Stomach (tissue), 8 donors: ENCODE measurements at regions not wholly inside any gene's neighbourhood (a gene's known extent, or its start where the extent isn't known, plus 50 kb on each side); places are given as distances from the start of the nearest gene placed in this dataset.
"Not testable (repeated sequence)": the region's sequence is repeated elsewhere in the genome, so short reads cannot be mapped to it uniquely, and the experiment has no call there.

Experiments
- DNase-seq, 2 donors: peaks; one replicate each; pipeline versions ENCODE4 v3.0.0 to v3.0.0-alpha.2; 2013 to 2019
- H3K27ac ChIP-seq, 5 donors: fragments of 200-600 bp in 4 of 5; sonication (generic) in 4 of 5; one replicate each; pipeline ENCODE4 v1.5.1; 2013 to 2019; ENCODE audit warnings: mild to moderate bottlenecking in 1 of 5, moderate library complexity in 1 of 5
- H3K27me3 ChIP-seq, 3 donors: fragments of 200-600 bp; sonication (generic); one replicate each; pipeline ENCODE4 v1.5.1; 2017 to 2019; ENCODE audit warnings: mixed run types in 1 of 3
- H3K36me3 ChIP-seq, 4 donors: fragments of 200-600 bp; sonication (generic); 1 replicate in 3 of 4; 2 replicates in 1 of 4; pipeline ENCODE4 v1.5.1; 2016 to 2019
- H3K4me1 ChIP-seq, 4 donors: fragments of 200-600 bp; sonication (generic); one replicate each; pipeline ENCODE4 v1.5.1; 2016 to 2019
- H3K4me3 ChIP-seq, 4 donors: fragments of 200-600 bp; sonication (generic) in 3 of 4; one replicate each; pipeline ENCODE4 v1.5.1; 2016 to 2019; ENCODE audit warnings: mild to moderate bottlenecking in 1 of 4
- H3K9me3 ChIP-seq, 4 donors: fragments of 200-600 bp; sonication (generic); one replicate each; pipeline ENCODE4 v1.5.1; 2016 to 2019
- EP300 ChIP-seq: sonication (generic); formaldehyde crosslinking; IDR thresholded peaks from one replicate; pipeline ENCODE4 v1.6.1; 2017; ENCODE audit warnings: antibody characterized with exemption
- POLR2A ChIP-seq, 4 donors: fragments of 450-650 bp; IDR thresholded peaks; one replicate each; pipeline ENCODE4 v1.6.1; 2016; ENCODE audit warnings: antibody characterized with exemption in 4 of 4, control low read depth in 2 of 4, mild to moderate bottlenecking in 1 of 4, moderate library complexity in 1 of 4
- POLR2AphosphoS5 ChIP-seq, 3 donors: sonication (generic); formaldehyde crosslinking; IDR thresholded peaks; one replicate each; pipeline ENCODE4 v1.6.1; 2016; ENCODE audit warnings: antibody characterized with exemption in 3 of 3
- WGBS, 5 donors: extraction: QIAGEN DNeasy Blood & Tissue Kit in 3 of 5; methylation state at CpG; one replicate each; pipeline versions ENCODE4 v1.1.5 to v1.1.7; 2013 to 2018; 5-methylcytosine and 5-hydroxymethylcytosine counted together
- intact Hi-C: fragments of 100-400 bp; cut with DNase I; formaldehyde crosslinking; loops from one replicate; pipeline ENCODE4 v1.15.1; 2023; ENCODE audit warnings: low total_unique reads
- TF ChIP-seq, protein P1 (sequence below), 7 experiments: fragments of 450-650 bp in 4 of 7; fragments of 200-600 bp in 3 of 7; sonication (generic) in 3 of 7; IDR thresholded peaks; one replicate each; pipeline ENCODE4 v1.5.1; 2016 to 2019; ENCODE audit warnings: antibody characterized with exemption in 7 of 7, control low read depth in 2 of 7, mild to moderate bottlenecking in 1 of 7
- donor health status: healthy with polysubstance abuse.
- donor health status: Bipolar disorder and iron deficiency.
- donor health status: healthy.

DNA sequence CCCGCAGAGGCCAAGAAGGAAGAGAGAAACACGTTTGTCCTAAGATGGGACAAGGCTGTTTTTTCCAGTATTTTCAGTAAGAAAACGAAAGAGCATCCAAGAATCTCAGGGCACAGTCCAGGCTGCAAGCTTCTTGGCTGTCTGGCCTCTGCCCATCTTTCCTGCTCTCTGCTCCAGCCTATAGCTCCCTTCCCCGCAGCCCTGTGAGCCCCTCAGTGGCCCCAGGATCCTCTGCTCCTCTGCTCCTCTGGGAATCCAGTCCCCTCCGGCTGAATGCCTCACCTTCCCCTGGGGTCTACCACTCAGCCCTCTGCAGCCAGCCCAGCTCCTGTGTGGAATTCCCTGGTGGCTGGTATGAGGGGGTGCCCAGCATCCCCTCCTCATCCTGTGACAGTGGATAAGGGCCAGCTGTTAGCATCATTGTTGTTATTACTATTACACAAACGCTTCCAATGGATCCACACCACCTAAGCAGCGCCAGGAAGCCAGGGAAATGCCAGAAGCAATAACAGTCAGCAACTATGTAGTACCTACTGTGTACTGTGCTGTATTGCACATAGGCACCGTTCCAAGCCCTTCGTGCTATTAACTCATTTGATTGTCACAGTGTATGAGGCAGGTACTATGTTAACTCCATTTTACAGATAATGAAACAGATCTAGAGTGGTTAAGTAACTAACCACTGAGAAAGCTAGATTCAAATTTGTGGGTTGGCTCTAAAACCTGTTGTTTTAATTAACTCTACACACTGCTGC is 60.3 kb upstream of the PTPN1 start:
- 56 to 67% (median 61%) methylated on average over 9 of the region's 9 CpGs for WGBS, 5 donors
- Histone ChIP-seq H3K27me3 (no peaks in the 10 kb centered on the region), H3K9me3 (no peaks in the 10 kb centered on the region), H3K4me3 (no peak overlapping the region), H3K4me1 (peaks cover 23 to 44% (median 33%) of the 10 kb centered on the region in 4 donors), H3K27ac (peak overlapping the region in 2 of 5 donors; percentile 6 to 29), H3K36me3 (no peaks in the 10 kb centered on the region)
- TF ChIP-seq POLR2A (IDR thresholded peaks at IDR 0.05) (no peak), POLR2AphosphoS5 (IDR thresholded peaks at IDR 0.05) (no peak)
- DNase-seq = no peak
- intact Hi-C loops = loop anchor here (10.0 kb wide), 1 partner anchor 55 kb away; no protein-coding TSS in a partner anchor

DNA sequence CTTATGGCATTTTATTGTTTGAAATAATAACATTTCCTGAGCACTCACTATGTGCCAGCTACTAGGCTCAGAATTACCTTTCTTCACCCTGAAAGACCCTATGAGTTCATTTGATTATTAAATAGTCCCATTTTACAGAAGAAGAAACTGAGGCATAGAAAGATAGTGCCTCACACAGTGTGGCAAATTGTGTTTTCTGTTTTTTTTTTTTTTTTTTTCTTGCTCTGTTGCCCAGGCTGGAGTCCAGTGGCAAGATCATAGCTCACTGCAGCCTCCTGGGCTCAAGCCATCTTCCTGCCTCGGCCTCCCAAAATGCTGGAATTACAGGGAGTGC is 59.7 kb upstream of the PTPN1 start:
- H3K27ac ChIP-seq = peak overlapping the region in 1 of 5 donors; percentile 69
- no peaks in the 10 kb centered on the region for H3K27me3 ChIP-seq

DNA sequence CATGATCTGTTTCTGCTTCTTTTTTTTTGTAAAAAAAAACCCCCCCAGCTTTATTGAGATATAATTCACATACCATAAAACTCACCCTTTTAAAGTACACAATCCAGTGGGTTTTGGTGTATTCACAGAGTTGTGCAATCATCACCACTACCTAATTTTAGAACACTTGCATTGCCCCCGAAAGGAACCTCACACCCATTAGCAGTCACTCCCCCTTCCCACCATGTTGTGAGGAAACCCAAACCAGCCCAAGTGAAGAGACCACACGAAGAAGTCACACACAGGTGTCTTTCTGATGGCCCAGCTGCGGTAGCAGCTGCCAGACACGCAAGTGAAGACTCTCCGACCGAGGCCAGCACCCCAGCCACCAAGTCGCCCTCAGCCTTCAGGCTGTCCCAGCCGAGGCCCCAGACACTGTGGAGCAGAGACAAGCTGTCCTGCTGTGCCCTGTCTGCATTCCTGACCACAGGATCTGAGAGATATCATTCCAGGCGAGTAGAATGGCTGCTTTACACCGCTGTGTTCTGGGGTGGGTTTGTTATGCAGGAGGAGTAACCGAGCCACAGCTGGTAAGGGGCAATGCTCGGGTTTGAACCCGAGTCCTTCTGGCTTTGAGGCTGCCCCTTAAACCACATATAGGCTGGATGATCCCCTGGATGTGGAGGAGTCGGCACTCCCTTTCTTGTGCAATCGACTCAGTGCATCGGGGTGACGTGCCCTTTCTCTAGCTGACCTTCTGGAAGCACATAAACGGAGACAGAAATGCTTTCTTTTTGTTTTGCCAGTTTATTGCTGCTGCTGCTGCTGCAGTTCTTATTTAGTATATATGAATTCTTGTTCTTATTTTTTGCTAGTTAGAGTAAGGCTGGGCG is 59.1 kb upstream of the PTPN1 start:
- peak overlapping the region; percentile 2 to 69 (median 51) for H3K27ac ChIP-seq
- 33 to 42% (median 38%) methylated on average over 18 to 19 of the region's 19 CpGs for WGBS, 5 donors
- H3K36me3 ChIP-seq = no peaks in the 10 kb centered on the region
- TF ChIP-seq POLR2AphosphoS5 (IDR thresholded peaks at IDR 0.05) (no peak), EP300 (no peak), POLR2A (IDR thresholded peaks at IDR 0.05) (no peak)
- TF ChIP-seq, protein P1, sequence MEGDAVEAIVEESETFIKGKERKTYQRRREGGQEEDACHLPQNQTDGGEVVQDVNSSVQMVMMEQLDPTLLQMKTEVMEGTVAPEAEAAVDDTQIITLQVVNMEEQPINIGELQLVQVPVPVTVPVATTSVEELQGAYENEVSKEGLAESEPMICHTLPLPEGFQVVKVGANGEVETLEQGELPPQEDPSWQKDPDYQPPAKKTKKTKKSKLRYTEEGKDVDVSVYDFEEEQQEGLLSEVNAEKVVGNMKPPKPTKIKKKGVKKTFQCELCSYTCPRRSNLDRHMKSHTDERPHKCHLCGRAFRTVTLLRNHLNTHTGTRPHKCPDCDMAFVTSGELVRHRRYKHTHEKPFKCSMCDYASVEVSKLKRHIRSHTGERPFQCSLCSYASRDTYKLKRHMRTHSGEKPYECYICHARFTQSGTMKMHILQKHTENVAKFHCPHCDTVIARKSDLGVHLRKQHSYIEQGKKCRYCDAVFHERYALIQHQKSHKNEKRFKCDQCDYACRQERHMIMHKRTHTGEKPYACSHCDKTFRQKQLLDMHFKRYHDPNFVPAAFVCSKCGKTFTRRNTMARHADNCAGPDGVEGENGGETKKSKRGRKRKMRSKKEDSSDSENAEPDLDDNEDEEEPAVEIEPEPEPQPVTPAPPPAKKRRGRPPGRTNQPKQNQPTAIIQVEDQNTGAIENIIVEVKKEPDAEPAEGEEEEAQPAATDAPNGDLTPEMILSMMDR (IDR thresholded peaks at IDR 0.05) = no peak
- H3K4me3 ChIP-seq = no peak overlapping the region
- peaks cover 30 to 49% (median 34%) of the 10 kb centered on the region in 4 donors for H3K4me1 ChIP-seq
- no peaks in the 10 kb centered on the region for H3K9me3 ChIP-seq
- H3K27me3 ChIP-seq = no peaks in the 10 kb centered on the region
- DNase-seq = peak; percentile 48 to 56
- intact Hi-C loops = loop anchor here (10.0 kb wide), 1 partner anchor 56 kb away; no protein-coding TSS in a partner anchor

More for the DNA sequence above, 59.7 kb upstream of the PTPN1 start:
- DNase-seq = no peak
- no peaks in the 10 kb centered on the region for H3K36me3 ChIP-seq
- no peak for TF ChIP-seq POLR2A (IDR thresholded peaks at IDR 0.05)
- no peak for TF ChIP-seq EP300
- TF ChIP-seq, protein P1 (IDR thresholded peaks at IDR 0.05) = no peak
- no peak for TF ChIP-seq POLR2AphosphoS5 (IDR thresholded peaks at IDR 0.05)
- H3K4me1 ChIP-seq = peaks cover 24 to 49% (median 33%) of the 10 kb centered on the region in 4 donors
- H3K9me3 ChIP-seq = no peaks in the 10 kb centered on the region
- intact Hi-C loops = loop anchor here (10.0 kb wide), 1 partner anchor 56 kb away; no protein-coding TSS in a partner anchor
- H3K4me3 ChIP-seq = no peak overlapping the region
- WGBS, 5 donors = 81 to 88% (median 82%) methylated on average over 1 of the region's 1 CpG

DNA sequence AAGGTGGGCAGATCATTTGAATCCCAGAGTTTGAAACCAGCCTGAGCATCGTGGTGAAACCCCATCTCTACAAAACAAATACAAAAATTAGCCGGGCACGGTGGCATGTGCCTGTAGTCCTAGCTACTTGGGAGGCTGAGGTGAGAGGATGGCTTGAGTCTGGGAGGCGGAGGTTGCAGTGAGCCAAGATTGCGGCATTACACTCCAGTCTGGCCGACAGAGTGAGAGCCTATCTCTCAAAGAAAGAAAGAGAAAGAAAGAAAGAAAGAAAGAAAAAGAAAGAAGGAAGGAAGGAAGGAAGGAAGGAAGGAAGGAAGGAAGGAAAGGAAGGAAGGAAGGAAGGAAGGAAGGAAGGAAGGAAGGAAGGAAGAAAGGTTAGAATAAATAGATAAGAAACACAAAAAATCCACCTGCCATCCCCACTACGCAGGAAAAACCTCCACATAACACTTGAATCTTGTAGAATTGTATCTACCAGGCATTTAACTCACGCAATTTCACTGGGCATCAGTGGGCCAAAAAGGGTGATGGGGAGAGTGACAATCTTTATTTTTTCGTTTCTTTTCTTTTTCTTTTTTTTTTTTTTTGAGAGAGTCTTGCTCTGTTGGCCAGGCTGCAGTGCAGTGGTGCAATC is 58.3 kb upstream of the PTPN1 start:
- 68 to 75% (median 74%) methylated on average over 9 of the region's 9 CpGs for WGBS, 5 donors

More for the DNA sequence above, 58.3 kb upstream of the PTPN1 start:
- H3K4me3 ChIP-seq, H3K27me3 ChIP-seq, H3K9me3 ChIP-seq, H3K36me3 ChIP-seq, DNase-seq: not testable (repeated sequence)
- H3K4me1 ChIP-seq = peaks cover 34 to 48% (median 38%) of the 10 kb centered on the region in 4 donors
- intact Hi-C loops = loop anchor here (10.0 kb wide), 1 partner anchor 57 kb away; no protein-coding TSS in a partner anchor
- peak overlapping the region in 3 of 5 donors; percentile 51 to 69 (median 63) for H3K27ac ChIP-seq
